Gastroesophageal sphincter (tissue), 4 donors: ENCODE measurements at regions not wholly inside any gene's neighbourhood (a gene's known extent, or its start where the extent isn't known, plus 50 kb on each side); places are given as distances from the start of the nearest gene placed in this dataset.
"Not testable (repeated sequence)": the region's sequence is repeated elsewhere in the genome, so short reads cannot be mapped to it uniquely, and the experiment has no call there.

ENCODE experiments used
- ATAC-seq: fragments of 150-250 bp; one replicate; pipeline ENCODE4 v1.9.1; 2016; ENCODE audit warnings: mild to moderate bottlenecking, moderate library complexity
- H3K27ac ChIP-seq, 4 donors: fragments of 200-600 bp; sonication (generic) in 3 of 4; 1 replicate in 3 of 4; 2 replicates in 1 of 4; pipeline ENCODE4 v1.5.1; 2016 to 2019
- H3K27me3 ChIP-seq: fragments of 200-600 bp; sonication (generic); one replicate; pipeline ENCODE4 v1.5.1; 2019
- H3K36me3 ChIP-seq, 2 donors: fragments of 200-600 bp; sonication (generic); one replicate each; pipeline ENCODE4 v1.5.1; 2019; ENCODE audit warnings: control low read depth in 1 of 2
- H3K4me1 ChIP-seq, 3 donors: fragments of 200-600 bp; sonication (generic); 1 replicate in 2 of 3; 2 replicates in 1 of 3; pipeline ENCODE4 v1.5.1; 2016 to 2019; ENCODE audit warnings: control low read depth in 2 of 3
- H3K4me3 ChIP-seq, 2 donors: fragments of 200-600 bp; sonication (generic); one replicate each; pipeline ENCODE4 v1.5.1; 2019; ENCODE audit warnings: mild to moderate bottlenecking in 1 of 2, moderate library complexity in 1 of 2
- H3K9me3 ChIP-seq, 3 donors: fragments of 200-600 bp; sonication (generic); one replicate each; pipeline ENCODE4 v1.5.1; 2017 to 2019; ENCODE audit warnings: control low read depth in 2 of 3
- EP300 ChIP-seq: sonication (generic); formaldehyde crosslinking; IDR thresholded peaks from one replicate; pipeline ENCODE4 v1.6.1; 2017; ENCODE audit warnings: antibody characterized with exemption, mild to moderate bottlenecking
- POLR2A ChIP-seq, 2 donors: fragments of 450-650 bp; IDR thresholded peaks; one replicate each; pipeline ENCODE4 v1.6.1; 2017; ENCODE audit warnings: antibody characterized with exemption in 2 of 2, mild to moderate bottlenecking in 2 of 2, moderate library complexity in 1 of 2
- POLR2AphosphoS5 ChIP-seq: sonication (generic); formaldehyde crosslinking; IDR thresholded peaks from one replicate; pipeline ENCODE4 v1.6.1; 2017; ENCODE audit warnings: antibody characterized with exemption
- WGBS, 2 donors: methylation state at CpG; one replicate each; pipeline ENCODE4 v1.1.5; 2018; ENCODE audit warnings: low coverage in 1 of 2; 5-methylcytosine and 5-hydroxymethylcytosine counted together
- TF ChIP-seq, protein P1 (sequence below), 4 experiments: fragments of 200-600 bp in 2 of 4; fragments of 450-650 bp in 2 of 4; sonication (generic) in 1 of 4; IDR thresholded peaks; one replicate each; pipeline ENCODE4 v1.5.1; 2017 to 2019; ENCODE audit warnings: antibody characterized with exemption in 4 of 4, mild to moderate bottlenecking in 2 of 4, moderate library complexity in 2 of 4

DNA sequence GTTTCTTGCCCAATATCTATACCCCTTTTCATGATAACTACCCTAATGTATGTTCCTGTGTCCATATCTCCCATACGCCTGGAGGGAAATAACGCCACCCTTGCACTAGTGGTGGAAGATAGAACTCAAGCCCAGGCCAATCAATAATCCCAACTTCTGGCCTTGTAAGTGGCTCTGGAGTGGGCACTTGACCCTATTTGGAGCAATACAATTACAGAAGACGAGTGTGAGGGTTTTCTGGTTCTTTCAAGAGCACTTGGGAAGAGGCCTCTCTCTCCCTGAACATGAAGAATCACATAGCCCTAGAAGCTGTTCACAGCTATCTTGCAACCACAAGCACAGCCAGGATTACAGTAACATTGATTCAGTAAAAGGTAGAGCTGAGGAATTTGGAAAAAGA lies 217.9 kb downstream of the RAB11FIP4 start:
- Histone ChIP-seq H3K4me3 (no peak overlapping the region), H3K36me3 (no peaks in the 10 kb centered on the region), H3K27ac (no peak overlapping the region), H3K4me1 (no peaks in the 10 kb centered on the region), H3K9me3 (no peaks in the 10 kb centered on the region), H3K27me3 (no peaks in the 10 kb centered on the region)
- TF ChIP-seq, protein P1, sequence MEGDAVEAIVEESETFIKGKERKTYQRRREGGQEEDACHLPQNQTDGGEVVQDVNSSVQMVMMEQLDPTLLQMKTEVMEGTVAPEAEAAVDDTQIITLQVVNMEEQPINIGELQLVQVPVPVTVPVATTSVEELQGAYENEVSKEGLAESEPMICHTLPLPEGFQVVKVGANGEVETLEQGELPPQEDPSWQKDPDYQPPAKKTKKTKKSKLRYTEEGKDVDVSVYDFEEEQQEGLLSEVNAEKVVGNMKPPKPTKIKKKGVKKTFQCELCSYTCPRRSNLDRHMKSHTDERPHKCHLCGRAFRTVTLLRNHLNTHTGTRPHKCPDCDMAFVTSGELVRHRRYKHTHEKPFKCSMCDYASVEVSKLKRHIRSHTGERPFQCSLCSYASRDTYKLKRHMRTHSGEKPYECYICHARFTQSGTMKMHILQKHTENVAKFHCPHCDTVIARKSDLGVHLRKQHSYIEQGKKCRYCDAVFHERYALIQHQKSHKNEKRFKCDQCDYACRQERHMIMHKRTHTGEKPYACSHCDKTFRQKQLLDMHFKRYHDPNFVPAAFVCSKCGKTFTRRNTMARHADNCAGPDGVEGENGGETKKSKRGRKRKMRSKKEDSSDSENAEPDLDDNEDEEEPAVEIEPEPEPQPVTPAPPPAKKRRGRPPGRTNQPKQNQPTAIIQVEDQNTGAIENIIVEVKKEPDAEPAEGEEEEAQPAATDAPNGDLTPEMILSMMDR (IDR thresholded peaks at IDR 0.05): no peak
- TF ChIP-seq POLR2A (IDR thresholded peaks at IDR 0.05) (no peak), EP300 (no peak), POLR2AphosphoS5 (no peak)
- WGBS, 2 donors: 96 to 100% methylated on average over 2 to 3 of the region's 3 CpGs
- ATAC-seq: no peak

DNA sequence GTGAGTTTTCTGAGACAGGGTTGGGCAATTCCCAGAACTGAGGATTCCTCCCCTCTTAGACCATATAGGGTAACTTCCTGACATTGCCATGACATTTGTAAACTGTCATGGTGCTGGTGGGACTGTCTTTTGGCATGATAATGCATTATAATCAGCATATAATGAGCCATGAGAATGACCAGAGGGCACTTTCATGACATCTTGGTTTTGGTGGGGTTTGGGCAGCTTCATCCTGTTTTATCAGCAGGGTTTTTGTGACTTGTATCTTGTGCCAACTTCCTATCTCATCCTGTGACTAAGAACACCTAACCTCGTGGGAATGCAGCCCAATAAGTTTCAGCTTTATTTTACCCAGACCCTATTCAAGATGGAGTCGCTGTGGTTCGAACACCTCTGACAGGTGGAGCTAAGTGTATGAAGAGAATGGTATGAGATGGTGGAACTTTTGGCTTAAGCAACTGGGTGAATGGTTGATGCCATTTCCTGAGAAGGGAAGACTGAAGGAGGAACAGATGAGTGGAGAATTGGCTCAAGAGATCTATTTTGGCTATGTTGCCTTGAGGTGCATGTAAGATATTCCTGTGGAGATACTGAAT lies 217.3 kb downstream of the RAB11FIP4 start:
- Histone ChIP-seq H3K27ac (no peak overlapping the region), H3K4me1 (no peaks in the 10 kb centered on the region), H3K9me3 (no peaks in the 10 kb centered on the region), H3K27me3 (no peaks in the 10 kb centered on the region), H3K36me3 (no peaks in the 10 kb centered on the region), H3K4me3 (no peak overlapping the region)
- TF ChIP-seq EP300 (no peak), POLR2A (IDR thresholded peaks at IDR 0.05) (no peak), POLR2AphosphoS5 (no peak)
- TF ChIP-seq, protein P1 (IDR thresholded peaks at IDR 0.05): no peak
- no peak for ATAC-seq
- 79 to 81% methylated on average over 2 to 3 of the region's 3 CpGs for WGBS, 2 donors

DNA sequence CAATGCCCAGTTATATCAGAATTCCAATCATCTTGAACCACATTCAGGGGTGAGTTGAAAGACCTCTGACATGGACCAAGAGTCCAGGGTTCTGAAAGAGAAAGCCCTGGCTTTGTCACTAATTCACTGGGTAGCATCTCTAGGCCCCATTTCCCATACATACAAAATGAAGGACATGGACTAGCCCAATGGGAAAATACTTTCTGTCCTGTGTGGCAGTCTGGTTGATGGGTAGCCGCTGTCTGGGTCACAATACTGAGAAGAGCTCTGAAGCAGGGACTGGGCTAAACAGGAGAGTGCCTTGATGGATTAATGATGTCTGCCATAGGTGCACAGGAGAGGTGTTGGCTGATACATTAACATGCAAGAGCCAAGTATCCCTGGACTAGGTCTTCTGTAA lies 214.3 kb downstream of the RAB11FIP4 start:
- Histone ChIP-seq H3K27ac (no peak overlapping the region), H3K36me3 (no peaks in the 10 kb centered on the region), H3K4me3 (no peak overlapping the region), H3K27me3 (no peaks in the 10 kb centered on the region), H3K4me1 (no peaks in the 10 kb centered on the region), H3K9me3 (no peaks in the 10 kb centered on the region)
- TF ChIP-seq POLR2AphosphoS5: no peak
- TF ChIP-seq, protein P1 (IDR thresholded peaks at IDR 0.05): no peak
- TF ChIP-seq EP300: no peak
- WGBS, 2 donors: 100% methylated on average over 1 of the region's 1 CpG; no CpG with 5 or more reads in 1 of the 2 donors
- no peak for ATAC-seq

DNA sequence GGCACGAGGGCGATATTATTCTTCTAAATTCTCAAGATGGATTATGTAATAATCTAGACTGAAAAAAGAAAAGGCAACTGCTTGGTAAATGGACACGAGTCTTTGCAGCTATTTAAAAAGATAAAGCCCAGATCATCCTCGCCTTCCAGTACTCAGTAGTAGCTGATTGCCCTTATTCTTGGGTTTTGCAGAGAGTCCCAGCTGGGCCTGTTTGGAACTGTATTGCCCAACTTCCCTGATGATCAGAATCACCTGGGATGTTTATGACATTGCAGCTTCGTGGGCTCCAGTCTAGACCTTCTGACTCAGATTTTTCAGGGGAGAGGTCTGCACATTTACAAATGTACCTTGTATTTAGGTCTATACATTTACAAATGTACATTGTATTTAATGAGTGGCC lies 213.5 kb downstream of the RAB11FIP4 start:
- H3K9me3 ChIP-seq: no peaks in the 10 kb centered on the region
- H3K27me3 ChIP-seq: no peaks in the 10 kb centered on the region
- no peak for TF ChIP-seq POLR2A (IDR thresholded peaks at IDR 0.05)
- TF ChIP-seq, protein P1 (IDR thresholded peaks at IDR 0.05): no peak
- TF ChIP-seq POLR2AphosphoS5: no peak
- TF ChIP-seq EP300: no peak
- no peak overlapping the region for H3K27ac ChIP-seq
- ATAC-seq: no peak
- no peaks in the 10 kb centered on the region for H3K4me1 ChIP-seq
- 67 to 94% methylated on average over 4 to 5 of the region's 5 CpGs for WGBS, 2 donors
- H3K36me3 ChIP-seq: no peaks in the 10 kb centered on the region
- no peak overlapping the region for H3K4me3 ChIP-seq

DNA sequence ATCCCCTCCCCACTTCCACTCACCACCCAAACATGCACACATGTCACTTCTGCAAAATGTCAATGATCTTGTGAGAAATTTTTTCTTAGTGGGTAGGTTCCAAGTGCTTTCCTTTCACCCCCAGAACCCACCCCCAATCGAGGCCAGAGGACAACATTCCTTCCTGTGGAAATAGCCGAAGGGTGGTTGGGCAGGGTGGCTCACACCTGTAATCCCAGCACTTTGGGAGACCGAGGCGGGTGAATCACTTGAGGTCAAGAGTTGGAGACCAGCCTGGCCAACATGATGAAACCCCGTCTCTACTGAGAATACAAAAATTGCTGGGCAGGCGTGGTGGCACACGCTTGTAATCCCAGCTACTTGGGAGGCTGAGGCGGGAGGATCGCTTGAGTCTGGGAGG lies 208.7 kb downstream of the RAB11FIP4 start:
- H3K4me1 ChIP-seq: peaks cover 4 to 18% (median 6%) of the 10 kb centered on the region in 3 donors
- not testable (repeated sequence) for H3K27me3 ChIP-seq, H3K4me3 ChIP-seq, H3K36me3 ChIP-seq, H3K27ac ChIP-seq, H3K9me3 ChIP-seq, ATAC-seq
- WGBS, 2 donors: 90% methylated on average over 2 to 3 of the region's 9 CpGs
